NCI-H345 treated with DMSO at 0.1 percent for 48 hours (cell line): ENCODE measurements at regions not wholly inside any gene's neighbourhood (a gene's known extent, or its start where the extent isn't known, plus 50 kb on each side); places are given as distances from the start of the nearest gene placed in this dataset.

Experiments used
- DNase-seq: peaks from one replicate; lab custom pipeline; 2025; ENCODE audit not compliant: unreplicated experiment; lab: John Stamatoyannopoulos, UW

DNA sequence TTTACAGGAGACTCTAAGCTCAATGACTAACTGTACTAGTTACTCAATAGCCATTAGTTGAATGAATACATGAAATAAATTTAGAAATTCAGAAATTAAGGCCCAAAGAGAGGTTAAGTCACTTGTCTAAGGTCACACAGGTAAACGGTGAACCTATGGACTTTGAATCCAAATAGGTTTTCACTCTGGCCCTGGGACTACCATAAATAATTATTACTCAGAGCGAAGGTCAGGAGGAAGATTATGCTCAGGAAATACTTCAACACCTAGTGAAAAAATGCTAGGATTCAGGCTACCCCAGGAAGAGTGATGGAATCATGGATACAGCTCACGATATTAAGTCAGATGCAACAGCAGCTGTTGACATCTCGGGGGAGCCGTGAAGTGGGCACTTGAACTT, 417.4 kb downstream of the GABRG2 start:
- DNase-seq, result no peak

DNA sequence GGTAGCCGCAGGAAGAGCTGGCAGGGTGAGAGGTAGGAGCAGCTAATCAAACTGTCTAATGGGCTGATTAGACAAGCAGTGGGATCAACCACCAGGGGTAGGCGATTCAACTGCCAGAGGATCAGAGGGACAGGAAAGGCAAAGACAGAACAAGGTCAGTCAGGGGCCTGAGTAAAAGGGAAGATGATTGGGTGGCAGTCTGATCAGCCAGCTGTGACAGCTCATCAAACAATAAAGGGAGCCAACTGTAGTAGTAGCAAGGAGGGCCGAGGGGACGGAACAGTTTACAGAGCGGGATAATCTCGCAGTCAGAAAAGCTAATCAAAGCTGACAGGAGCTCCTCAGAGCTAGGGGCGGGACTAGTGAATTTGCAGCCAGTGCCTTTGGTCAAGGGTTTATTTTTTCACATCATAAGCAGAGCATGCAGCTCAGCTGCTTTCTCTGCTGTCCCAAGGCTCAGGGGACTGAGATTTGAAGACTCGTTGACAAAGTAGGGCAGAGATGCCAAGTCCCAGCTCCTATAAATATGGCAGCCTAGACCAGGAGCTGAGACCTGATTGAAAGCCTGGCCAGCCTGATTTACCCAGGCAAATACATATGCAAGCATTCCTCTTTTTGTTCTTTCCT, 418.2 kb downstream of the GABRG2 start:
- DNase-seq, result no peak

DNA sequence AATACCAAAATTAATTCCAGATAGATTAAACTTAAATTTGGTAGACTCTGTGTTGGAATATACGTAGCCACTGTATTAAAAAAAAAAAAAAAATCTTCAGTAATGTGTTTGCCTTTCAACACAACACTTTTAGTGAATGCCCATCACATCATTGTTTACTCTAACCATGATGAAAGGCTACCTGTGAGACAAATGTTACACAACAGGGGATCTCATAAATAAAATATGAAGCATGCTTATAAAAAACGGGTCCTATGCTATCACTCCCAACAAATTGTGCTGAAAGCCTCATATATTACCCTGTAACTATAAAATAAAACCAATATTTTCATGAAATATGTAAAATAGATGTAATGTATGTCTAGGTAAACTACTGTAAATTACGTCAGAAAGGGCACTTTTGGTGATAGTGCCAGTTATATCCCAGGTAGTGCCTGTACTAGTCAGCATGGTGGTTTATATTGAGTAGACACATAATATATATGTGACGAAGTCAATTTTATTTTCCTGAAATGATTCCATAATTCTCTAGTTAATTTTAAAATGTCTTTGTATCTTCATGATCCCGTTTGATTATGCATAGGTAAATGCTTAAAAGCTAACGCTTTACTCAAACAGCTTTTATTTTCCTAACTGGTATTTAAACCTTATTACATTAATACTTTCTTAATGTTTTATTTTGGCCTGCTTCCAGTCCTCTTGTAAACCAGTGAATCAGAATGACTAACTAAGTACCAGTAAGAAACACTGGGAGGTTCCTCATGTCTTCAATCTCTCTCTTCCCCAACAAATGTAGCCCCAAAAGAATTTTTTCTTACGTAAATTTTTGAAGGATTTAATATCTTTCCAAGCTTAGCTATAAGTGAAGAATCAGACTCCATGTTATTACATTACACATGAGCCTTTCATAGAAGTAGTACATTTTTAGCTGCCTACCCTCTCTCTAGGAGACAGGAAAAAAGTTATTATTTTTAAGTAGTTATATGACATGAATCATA, 420.3 kb downstream of the GABRG2 start:
- no peak for DNase-seq

DNA sequence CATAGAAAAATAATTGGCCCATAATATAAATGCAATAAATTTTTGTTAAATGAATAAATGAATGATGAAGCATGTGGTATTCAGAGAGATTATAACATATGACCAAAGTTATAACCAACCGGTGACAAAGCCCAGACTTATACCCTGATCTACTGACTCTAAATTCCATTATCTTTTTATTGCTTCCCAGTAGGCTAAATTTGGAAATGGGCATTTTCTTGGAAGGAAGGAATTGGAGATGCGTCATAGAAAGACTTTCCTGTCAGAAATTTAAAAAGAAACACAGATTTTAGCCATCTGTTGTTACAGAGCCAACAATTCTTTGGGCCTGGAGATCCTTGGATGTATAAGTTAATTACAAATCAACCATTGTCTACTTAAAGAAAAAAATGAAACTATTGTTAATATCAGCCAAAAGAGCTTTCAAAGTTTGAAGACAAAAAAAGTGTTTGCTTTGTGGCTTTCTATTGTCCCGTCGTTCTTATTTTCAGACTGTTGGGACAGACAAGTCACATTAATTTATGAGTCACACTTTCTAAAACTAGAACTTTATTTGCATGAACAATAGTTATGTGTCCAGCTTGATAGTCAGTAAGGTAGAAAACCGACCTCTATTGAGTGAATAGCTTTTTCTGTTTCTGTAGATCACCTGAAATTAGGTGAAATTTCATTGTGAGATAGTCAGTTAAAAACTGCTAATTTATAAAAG, 428.7 kb downstream of the GABRG2 start:
- DNase-seq, result no peak

DNA sequence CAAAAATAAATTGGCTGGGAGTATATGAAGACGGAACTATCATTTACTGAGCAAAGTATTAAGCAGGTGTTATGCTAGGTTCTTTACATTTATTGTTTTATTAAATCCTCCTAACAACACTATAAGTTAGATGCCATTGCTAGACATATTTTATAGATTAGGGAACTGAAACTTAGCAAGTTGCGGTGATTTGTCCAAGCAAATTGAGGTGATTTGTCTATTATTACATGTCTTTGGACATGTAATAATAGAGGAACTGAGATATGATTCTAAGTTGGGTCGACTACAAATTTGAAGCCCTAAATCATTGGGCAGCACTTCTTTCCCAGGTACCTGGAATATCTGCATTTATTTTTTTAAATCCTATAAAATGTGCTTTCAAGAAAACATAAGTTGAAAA, 429.9 kb downstream of the GABRG2 start:
- DNase-seq, result no peak

DNA sequence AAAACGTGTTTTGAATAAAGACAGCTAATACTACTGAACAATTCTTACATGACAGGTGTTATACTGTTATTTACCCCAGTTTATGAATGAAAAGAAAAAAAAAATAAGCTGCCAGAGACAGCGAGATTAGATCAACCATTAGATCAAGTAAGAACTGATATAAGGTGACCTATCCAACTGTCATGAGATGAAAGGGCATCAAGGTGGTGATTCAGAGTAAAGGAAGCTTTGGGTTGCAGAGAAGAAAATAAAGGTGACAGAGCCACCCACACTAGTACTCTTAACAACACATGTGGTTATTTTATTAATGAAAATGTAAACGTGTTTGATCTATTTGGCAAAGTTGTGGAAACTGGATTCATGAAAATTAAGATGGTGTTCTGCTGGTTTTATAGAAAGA, 435.2 kb downstream of the GABRG2 start:
- no peak for DNase-seq

DNA sequence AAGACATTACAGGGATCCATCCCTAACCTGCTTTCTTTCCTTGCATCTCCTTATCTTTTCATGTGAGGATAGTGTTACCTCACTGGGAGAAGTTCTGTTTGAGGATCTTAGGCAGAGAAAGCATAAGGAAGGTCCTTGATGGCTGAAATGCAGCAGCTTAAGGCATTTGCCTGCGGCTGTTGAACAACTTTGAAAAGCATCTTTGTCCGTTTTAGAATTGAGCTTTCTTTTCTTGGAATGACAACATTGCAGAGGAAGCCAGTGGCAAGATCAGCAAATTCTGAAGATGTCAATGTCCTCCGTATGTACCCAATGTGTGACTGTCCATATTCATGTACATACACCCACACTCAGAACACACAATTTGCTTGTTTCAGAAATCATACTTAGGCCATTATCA, 436.2 kb downstream of the GABRG2 start:
- no peak for DNase-seq

DNA sequence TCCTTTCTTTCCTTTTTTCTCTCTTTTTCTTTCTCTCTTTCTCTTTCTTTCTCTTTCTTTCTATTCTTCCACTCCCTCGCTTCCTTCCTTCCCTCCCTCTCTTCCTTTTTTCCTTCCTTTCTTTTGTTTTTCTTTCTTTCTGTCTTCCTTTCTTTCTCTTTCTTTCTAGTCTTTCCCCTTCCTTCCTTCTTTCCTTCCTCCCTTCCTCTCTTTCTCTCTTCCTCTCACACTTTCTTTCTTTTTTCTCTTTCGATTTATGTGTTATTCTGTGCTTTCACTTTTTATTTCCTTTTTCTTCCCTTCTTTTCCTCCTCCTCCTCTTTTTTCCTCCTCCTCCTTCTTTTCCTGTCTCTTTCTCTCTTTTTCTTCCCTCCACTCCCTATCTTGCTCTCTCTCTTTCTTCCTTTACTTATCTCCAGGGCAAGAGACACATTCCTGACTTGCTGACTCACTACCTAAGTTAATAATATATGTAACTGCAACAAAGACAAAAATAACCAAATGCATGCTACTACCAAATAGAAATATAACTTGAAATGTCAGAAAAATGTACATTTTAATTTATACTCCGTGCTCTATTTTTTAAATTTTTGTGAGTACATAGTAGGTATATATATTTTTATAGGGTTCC, 445.5 kb downstream of the GABRG2 start:
- DNase-seq, result no peak

DNA sequence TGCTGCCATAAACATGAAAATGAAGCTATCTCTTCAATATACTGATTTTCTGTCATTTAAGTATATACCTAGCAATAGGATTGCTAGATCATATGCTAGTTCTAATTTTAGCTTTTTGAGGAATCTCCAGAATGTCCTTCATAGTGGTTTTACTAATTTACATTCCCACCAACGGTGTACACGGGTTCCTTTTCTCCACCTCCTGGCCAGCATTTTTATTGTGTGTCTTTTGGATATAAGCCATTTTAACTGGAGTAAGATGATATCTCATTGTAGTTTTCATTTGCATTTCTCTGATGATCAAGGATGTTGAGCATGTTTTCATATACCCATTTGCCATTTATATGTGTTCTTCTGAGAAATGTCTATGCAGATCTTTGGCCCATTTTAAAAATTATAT, 446.5 kb downstream of the GABRG2 start:
- no peak for DNase-seq

DNA sequence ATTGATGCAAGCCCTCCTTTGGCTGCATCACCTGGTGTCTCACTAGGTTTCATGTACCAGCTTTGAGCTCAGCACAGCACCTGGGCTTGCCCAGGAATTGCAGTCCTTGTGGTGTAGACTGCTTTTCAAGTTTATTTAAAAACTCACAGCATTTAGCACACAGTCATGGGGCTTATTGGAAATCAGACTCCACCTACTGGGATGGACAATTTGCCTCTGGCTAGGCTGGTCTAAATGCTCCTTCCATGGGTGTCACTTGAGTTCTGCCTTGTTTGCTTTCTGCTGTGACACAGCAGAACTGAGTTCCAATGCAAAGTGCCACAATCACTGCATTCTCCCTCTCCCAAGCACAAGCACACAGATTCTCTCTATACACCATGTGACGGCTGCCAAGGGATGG, 453.3 kb downstream of the GABRG2 start:
- DNase-seq, result no peak

DNA sequence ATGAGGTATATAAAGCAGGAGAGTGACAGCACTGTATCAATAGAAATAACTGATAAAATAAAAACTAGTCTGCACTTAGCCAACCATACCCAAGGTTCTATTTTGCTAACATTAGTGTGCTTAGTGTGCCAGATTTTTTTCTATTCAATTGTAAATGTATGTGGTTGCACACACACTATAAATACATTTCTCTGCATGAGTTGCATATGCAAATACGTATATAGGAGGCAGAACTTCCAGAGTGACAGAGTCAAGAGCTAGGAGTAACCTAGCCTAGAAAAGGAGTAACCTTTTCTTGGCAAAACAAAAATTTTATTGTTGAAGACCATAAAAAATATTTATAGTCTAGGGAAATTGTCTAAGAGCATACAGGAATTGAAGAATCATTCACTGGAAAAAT, 461.6 kb downstream of the GABRG2 start:
- no peak for DNase-seq

DNA sequence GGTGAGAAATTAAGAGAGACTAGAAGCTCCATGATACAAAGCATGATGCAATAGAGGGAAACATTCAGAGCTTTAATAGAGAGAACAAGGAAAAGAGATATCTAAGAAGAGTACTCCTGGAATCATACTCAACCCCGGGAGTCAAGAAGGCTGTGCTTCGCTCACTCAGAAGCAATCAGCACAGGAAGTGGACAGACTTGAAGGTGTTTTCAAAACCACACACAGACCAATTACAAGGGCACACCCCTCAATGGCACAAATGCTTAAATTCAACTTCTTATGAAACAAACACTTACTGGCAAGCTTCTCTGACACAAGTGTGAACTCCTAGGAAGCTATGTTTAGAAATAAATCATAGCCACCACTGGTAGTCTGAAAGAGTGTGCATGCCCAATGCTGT, 462.3 kb downstream of the GABRG2 start:
- no peak for DNase-seq

DNA sequence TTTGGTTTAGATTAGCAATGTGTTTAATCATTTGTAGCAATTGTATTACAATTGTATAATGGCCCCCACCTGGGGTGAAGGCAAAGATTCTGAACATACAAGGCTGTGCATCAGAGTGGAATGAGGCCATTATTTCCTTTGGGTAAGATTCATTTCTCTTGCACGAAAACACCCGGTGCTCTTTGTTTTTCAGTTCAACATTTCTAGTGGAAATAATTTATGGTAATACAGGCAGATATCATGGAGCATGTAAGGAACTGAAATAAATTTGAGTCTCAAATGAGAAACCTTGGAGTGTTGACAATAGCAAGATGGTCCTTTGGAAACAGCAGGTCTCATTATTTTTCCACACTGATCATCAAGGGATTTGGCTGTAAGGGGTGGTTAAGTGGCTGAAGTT, 475.9 kb downstream of the GABRG2 start:
- DNase-seq, result no peak

DNA sequence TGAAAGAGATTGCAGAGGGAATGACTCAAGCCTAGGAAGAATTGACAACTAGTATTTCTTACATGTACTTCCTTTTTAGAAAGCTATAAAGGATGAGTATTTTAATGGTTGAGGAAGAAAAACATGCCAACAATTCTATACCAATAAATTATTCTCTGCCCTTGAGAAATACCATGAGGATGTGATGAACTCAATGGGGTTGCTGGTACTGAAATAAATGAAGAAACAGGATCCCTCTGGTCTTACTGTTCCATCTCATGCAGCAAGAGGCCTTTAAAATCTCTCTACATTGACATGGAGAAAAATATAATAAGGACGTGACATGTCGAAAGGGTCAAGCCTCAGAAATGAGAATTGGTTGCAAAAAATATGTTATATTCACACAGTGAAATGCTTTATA, 477.3 kb downstream of the GABRG2 start:
- DNase-seq, result no peak

DNA sequence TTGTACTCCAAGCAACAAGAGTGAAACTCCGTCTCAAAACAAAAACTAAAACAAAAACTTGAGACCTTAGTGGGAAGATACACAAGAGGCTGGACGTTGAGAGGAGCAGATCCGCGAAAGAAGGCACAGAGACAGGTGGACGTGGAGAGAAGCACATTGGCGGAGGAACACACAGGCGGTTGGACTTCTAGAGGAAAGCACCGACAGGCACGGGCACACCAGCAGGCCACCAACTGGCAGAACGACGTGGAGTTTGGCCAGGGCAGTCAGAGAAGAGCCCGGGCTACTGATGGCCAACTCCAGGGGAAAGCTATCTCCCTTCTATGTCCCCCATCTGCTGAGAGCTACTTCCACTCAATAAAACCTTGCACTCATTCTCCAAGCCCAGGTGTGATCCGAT, 482.7 kb downstream of the GABRG2 start:
- DNase-seq, result no peak

DNA sequence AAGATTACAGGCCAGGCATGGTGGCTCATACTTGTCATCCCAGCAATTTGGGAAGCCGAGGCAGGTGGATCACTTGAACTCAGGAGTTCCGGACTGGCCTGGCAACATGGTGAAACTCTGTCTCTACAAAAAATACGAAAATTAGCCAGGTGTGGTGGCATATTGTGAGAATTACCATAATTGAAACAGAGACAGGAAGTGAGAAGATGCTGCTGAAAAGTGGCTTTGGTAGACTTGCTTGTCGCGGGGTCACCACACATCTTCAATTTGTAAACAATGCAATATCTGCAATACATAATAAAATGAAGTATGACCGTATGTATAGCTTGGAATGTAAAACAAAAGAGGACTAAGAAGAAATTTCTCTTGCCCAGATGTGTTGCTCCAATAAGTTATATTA, 490.5 kb downstream of the GABRG2 start:
- no peak for DNase-seq

DNA sequence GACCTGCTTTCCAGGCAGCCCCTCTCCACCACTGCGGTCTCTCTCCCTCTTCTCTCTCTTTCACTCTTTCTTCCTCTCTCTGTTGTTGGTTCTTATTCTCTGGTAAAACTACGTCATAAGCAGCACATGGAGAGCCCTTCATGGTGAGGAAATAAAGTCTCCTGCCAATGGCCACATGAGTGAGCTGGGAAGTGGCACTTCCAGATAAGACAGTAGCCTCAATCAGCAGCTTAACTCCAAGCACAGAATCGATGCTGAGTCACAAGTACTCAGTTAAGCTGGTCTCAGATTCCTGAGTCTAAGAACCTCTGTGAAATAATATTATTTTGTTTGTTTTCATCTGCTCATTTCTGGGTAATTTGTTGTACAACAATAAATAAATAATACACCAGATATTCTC, 500.1 kb downstream of the GABRG2 start:
- DNase-seq, result no peak

DNA sequence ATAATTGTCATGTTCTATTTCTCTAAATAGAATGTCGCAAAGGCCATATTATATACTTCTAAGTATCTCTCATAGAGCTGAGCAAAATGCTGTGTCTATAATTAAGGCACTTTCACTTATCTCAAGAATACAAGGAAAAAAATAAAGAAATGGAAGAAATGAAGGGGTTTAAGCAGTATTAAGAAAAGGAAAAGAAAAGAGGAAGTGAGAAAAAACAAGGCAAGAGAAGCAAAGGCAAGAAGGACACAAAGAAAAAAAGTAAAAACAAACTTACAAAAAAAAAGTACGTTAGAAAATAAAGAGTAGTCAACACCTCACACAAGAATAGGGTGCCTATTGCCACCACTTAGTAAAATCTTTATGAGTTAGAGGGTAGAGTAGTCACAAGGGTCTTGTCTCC, 506.2 kb downstream of the GABRG2 start:
- DNase-seq, result no peak

DNA sequence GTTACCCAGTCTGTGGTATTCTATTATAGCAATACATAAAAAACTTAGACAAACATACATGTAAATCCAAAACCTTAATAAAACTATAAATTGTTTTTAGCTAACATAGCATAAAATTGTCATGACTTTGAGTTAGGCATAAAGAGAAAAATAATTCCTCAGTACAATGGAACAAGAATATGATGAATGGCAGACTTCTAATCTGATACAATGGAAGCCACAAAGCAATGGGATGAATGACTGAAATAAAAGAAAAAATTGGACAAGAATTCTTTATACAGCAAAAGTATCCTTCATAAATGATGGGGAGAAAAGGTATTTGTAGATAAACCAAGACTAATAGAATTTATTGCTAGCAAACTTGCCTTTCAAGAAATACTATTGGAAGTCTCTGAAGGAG, 524.2 kb downstream of the GABRG2 start:
- no peak for DNase-seq

DNA sequence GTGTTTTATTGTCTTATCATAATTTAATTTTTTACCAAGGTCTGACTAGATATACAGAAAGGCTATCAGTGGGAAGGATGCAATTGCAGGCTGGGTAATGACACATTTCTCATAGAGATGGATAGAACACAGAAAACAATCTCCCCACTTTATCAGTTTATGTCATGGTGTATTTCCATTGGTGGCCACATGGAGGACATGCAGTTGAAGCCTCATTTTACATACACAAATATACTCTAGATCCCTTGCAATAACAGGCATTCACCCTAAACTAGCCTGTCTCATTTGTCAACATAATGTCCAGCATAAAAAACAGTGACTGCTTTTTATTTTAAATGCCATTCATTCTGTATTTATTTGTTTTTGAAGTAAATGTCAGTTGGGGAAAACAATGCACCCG, 526.3 kb downstream of the GABRG2 start:
- no peak for DNase-seq

DNA sequence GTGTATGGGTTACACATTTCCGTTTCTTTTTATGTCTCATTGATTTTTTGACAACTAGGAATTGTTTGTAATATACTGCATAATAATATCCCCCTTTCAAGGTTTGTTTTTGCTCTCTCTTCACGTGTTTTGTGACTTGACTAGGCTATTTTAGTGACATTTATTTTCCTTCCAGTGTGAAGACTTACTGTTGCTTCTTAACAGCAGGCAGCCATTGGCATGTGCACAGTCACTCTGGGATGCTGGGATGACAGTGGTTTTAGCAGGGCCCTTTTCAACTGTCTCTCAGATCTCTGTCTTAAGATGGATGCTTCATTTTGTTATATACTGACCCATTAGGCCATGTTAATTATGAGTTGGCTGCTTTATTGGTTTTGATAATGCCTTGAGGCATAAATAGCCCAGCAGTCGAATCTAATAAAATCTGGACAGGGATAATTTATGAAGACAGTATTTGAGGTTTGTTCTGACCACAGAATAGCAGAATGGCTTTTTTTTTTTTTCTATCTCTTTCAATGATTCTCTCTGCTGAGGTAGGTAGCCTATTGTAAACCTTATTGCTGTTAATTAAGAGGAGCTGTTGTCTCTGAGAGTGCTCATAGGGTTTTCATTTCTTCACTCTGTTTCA, 536.0 kb downstream of the GABRG2 start:
- no peak for DNase-seq
